ENCODE measurements at regions not wholly inside any gene's neighbourhood (a gene's known extent, or its start where the extent isn't known, plus 50 kb on each side); places are given as distances from the start of the nearest gene placed in this dataset.
"Not testable (repeated sequence)": the region's sequence is repeated elsewhere in the genome, so short reads cannot be mapped to it uniquely, and the experiment has no call there.

GRCh38 chr2:242029422-242030225 is 160.1 kb downstream of the RTP5 start:
- no peak for DNase-seq (ENCODE audit: low read depth)

GRCh38 chr2:242030226-242030575 is 160.7 kb downstream of the RTP5 start:
- DNase-seq (ENCODE audit: low read depth) = no peak

- no peak for DNase-seq (ENCODE audit: low read depth)
Measured at GRCh38 chr2:242030858-242031257, 161.3 kb downstream of the RTP5 start.

- peak; percentile 86 for DNase-seq (ENCODE audit: low read depth)
Measured at GRCh38 chr2:242031481-242032019, 162.0 kb downstream of the RTP5 start.

GRCh38 chr2:242032780-242033656 is 163.5 kb downstream of the RTP5 start:
- no peak for DNase-seq (ENCODE audit: low read depth)

GRCh38 chr2:242034138-242034537 is 164.6 kb downstream of the RTP5 start:
- no peak for DNase-seq (ENCODE audit: low read depth)

- no peak for DNase-seq (ENCODE audit: low read depth)
Measured at GRCh38 chr2:242034996-242035814, 165.7 kb downstream of the RTP5 start.

- no peak for DNase-seq (ENCODE audit: low read depth)
Measured at GRCh38 chr2:242035858-242036652, 166.5 kb downstream of the RTP5 start.

GRCh38 chr2:242036653-242036950 is 167.1 kb downstream of the RTP5 start:
- no peak for DNase-seq (ENCODE audit: low read depth)

GRCh38 chr2:242038166-242038927 is 168.8 kb downstream of the RTP5 start:
- DNase-seq (ENCODE audit: low read depth) = no peak

GRCh38 chr2:242038928-242039341 is 169.4 kb downstream of the RTP5 start:
- DNase-seq (ENCODE audit: low read depth) = no peak

GRCh38 chr2:242040303-242040655 is 170.8 kb downstream of the RTP5 start:
- no peak for DNase-seq (ENCODE audit: low read depth)

GRCh38 chr2:242040681-242041080 is 171.2 kb downstream of the RTP5 start:
- DNase-seq (ENCODE audit: low read depth) = no peak

- DNase-seq (ENCODE audit: low read depth) = no peak
Measured at GRCh38 chr2:242041816-242042215, 172.3 kb downstream of the RTP5 start.

GRCh38 chr2:242043538-242044312 is 174.2 kb downstream of the RTP5 start:
- DNase-seq (ENCODE audit: low read depth) = no peak

GRCh38 chr2:242044313-242044590 is 174.7 kb downstream of the RTP5 start:
- no peak for DNase-seq (ENCODE audit: low read depth)

- DNase-seq (ENCODE audit: low read depth) = not testable (repeated sequence)
Measured at GRCh38 chr2:242045596-242046144, 176.1 kb downstream of the RTP5 start.

- DNase-seq (ENCODE audit: low read depth) = no peak
Measured at GRCh38 chr2:242046206-242046826, 176.8 kb downstream of the RTP5 start.

GRCh38 chr2:242047963-242048362 is 178.4 kb downstream of the RTP5 start:
- DNase-seq (ENCODE audit: low read depth) = no peak
